ENCODE measurements at regions not wholly inside any gene's neighbourhood (a gene's known extent, or its start where the extent isn't known, plus 50 kb on each side); places are given as distances from the start of the nearest gene placed in this dataset.

DNA sequence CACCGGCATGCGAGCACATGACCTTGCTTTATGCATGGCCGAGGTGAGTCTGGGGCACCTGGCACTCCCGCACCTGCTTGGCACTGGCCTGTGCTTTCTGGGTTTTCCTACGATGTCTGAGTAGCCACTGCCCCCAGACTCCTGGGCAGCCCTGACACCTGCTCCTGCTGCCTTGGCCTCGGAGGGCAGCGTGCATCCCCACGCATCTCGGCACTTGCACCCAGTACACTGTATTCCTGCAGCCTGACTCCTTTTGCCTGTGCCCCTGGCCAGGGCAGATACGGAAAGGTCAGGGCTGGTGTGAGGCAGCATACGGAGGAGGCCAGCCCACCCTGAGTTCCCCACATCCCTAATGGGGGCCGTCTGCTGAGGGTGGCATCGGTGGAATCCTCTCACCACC is 340.6 kb downstream of the TEX29 start:
- Histone ChIP-seq H3K4me3 (ENCODE audit: low read depth in 2 of 2, low read length in 1 of 2) (no peak overlapping the region), H3K36me3 (replicated peaks in 1 of 2; ENCODE audit: control insufficient read depth in 1 of 2, insufficient read depth in 2 of 2, low read length in 1 of 2) (no peaks in the 10 kb centered on the region), H2AFZ (ENCODE audit: low read depth) (no peak overlapping the region), H4K20me1 (ENCODE audit: insufficient read depth) (no peaks in the 10 kb centered on the region), H3K79me2 (ENCODE audit: insufficient read depth) (no peaks in the 10 kb centered on the region), H3K27ac (ENCODE audit: low read depth in 2 of 2, low read length in 1 of 2) (no peak overlapping the region), H3K27me3 (ENCODE audit: insufficient read depth) (no peaks in the 10 kb centered on the region), H3F3A (replicated peaks; ENCODE audit: insufficient read depth) (no peaks in the 10 kb centered on the region), H3K4me2 (no peak overlapping the region), H3K9me2 (no peaks in the 10 kb centered on the region), H3K9ac (no peak overlapping the region), H3K9me3 (no peaks in the 10 kb centered on the region), H3K4me1 (ENCODE audit: control insufficient read depth in 1 of 2, insufficient read depth in 2 of 2, low read depth in 1 of 2, low read length in 1 of 2) (no peaks in the 10 kb centered on the region)
- CTCF ChIA-PET: no interaction called here
- TF ChIP-seq IRF3 (IDR thresholded peaks at IDR 0.05; ENCODE audit: low read depth, low read length): no peak
- 29% methylated on average over 9 of the region's 13 CpGs for WGBS (ENCODE audit: low lambda C conversion rate)
- POLR2A ChIA-PET: no interaction called here
- no peak for DNase-seq

GRCh38 chr13:111661776-111662175 is 341.3 kb downstream of the TEX29 start:
- ChIA-PET POLR2A (no interaction called here), CTCF (no interaction called here)
- no peak for TF ChIP-seq RFX5 (IDR thresholded peaks at IDR 0.05; ENCODE audit: low read length)
- TF ChIP-seq JUND (IDR thresholded peaks at IDR 0.05): no peak
- no peak for TF ChIP-seq CHD2 (IDR thresholded peaks at IDR 0.05; ENCODE audit: low read length, partially characterized antibody)
- TF ChIP-seq GABPA (IDR thresholded peaks at IDR 0.05; ENCODE audit: low read depth): no peak
- TF ChIP-seq, protein P1, sequence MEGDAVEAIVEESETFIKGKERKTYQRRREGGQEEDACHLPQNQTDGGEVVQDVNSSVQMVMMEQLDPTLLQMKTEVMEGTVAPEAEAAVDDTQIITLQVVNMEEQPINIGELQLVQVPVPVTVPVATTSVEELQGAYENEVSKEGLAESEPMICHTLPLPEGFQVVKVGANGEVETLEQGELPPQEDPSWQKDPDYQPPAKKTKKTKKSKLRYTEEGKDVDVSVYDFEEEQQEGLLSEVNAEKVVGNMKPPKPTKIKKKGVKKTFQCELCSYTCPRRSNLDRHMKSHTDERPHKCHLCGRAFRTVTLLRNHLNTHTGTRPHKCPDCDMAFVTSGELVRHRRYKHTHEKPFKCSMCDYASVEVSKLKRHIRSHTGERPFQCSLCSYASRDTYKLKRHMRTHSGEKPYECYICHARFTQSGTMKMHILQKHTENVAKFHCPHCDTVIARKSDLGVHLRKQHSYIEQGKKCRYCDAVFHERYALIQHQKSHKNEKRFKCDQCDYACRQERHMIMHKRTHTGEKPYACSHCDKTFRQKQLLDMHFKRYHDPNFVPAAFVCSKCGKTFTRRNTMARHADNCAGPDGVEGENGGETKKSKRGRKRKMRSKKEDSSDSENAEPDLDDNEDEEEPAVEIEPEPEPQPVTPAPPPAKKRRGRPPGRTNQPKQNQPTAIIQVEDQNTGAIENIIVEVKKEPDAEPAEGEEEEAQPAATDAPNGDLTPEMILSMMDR (IDR thresholded peaks at IDR 0.05): no peak
- TF ChIP-seq USF2 (IDR thresholded peaks at IDR 0.05; ENCODE audit: borderline replicate concordance, low read depth, low read length): no peak
- no peak for TF ChIP-seq USF1 (IDR thresholded peaks at IDR 0.05; ENCODE audit: borderline replicate concordance, low read depth)
- Histone ChIP-seq H3K4me3 (ENCODE audit: low read depth in 2 of 2, low read length in 1 of 2) (no peak overlapping the region), H3K9me2 (no peaks in the 10 kb centered on the region), H2AFZ (ENCODE audit: low read depth) (no peak overlapping the region), H3K4me2 (no peak overlapping the region), H4K20me1 (ENCODE audit: insufficient read depth) (no peaks in the 10 kb centered on the region), H3K36me3 (replicated peaks in 1 of 2; ENCODE audit: control insufficient read depth in 1 of 2, insufficient read depth in 2 of 2, low read length in 1 of 2) (no peaks in the 10 kb centered on the region), H3K9me3 (no peaks in the 10 kb centered on the region), H3K79me2 (ENCODE audit: insufficient read depth) (no peaks in the 10 kb centered on the region), H3K27me3 (ENCODE audit: insufficient read depth) (no peaks in the 10 kb centered on the region), H3F3A (replicated peaks; ENCODE audit: insufficient read depth) (no peaks in the 10 kb centered on the region), H3K9ac (no peak overlapping the region), H3K4me1 (ENCODE audit: control insufficient read depth in 1 of 2, insufficient read depth in 2 of 2, low read depth in 1 of 2, low read length in 1 of 2) (no peaks in the 10 kb centered on the region), H3K27ac (ENCODE audit: low read depth in 2 of 2, low read length in 1 of 2) (no peak overlapping the region)
- no peak for DNase-seq
- WGBS (ENCODE audit: low lambda C conversion rate): 20% methylated on average over 9 of the region's 9 CpGs

Measured in SK-N-SH (cell line).